ENCODE measurements at regions not wholly inside any gene's neighbourhood (a gene's known extent, or its start where the extent isn't known, plus 50 kb on each side); places are given as distances from the start of the nearest gene placed in this dataset.
"Not testable (repeated sequence)": the region's sequence is repeated elsewhere in the genome, so short reads cannot be mapped to it uniquely, and the experiment has no call there.

GRCh38 chr14:104304451-104305351 is 166.3 kb downstream of the KIF26A start:
- no peak for DNase-seq (ENCODE audit: low spot score)

GRCh38 chr14:104305511-104306449 is 167.4 kb downstream of the KIF26A start:
- no peak for DNase-seq (ENCODE audit: low spot score)

DNA sequence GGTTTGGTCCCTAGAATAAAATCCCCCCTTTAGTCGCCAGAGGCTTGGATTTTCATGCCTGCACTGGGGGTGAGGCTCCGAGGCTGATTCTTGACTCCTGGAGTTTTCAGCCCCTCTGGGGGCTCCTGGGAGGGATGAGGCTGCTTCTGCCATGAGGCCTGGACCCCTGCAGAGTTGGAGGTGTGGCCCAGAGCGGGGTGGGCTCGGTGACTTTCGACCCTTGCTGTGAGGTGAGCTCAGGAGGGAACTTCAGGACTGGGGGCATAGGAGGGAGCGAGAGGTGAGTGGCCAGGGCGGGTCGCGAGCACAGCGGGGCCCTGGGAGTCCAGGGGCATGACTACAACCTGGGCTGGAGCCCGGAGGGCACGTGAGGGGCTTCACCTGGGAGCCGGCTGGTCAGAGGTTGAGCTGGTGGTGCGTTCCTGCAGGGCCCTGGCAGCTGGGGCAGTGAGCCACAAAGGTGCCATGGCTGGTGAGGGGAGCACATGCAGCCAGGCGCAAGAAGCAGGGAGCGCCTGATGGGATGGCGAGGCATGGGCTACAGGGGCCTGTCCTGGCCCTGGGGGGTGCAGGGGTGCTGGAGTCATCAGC is 168.2 kb downstream of the KIF26A start:
- DNase-seq (ENCODE audit: low spot score), result no peak

- no peak for DNase-seq (ENCODE audit: low spot score)
These were observed 168.8 kb downstream of the KIF26A start for GRCh38 chr14:104307246-104307626.

GRCh38 chr14:104307627-104308401 is 169.4 kb downstream of the KIF26A start:
- DNase-seq (ENCODE audit: low spot score), result no peak

- DNase-seq (ENCODE audit: low spot score), result not testable (repeated sequence)
These were observed 170.1 kb downstream of the KIF26A start for GRCh38 chr14:104308534-104308933.

GRCh38 chr14:104309657-104310369 is 171.4 kb downstream of the KIF26A start:
- no peak for DNase-seq (ENCODE audit: low spot score)

DNA sequence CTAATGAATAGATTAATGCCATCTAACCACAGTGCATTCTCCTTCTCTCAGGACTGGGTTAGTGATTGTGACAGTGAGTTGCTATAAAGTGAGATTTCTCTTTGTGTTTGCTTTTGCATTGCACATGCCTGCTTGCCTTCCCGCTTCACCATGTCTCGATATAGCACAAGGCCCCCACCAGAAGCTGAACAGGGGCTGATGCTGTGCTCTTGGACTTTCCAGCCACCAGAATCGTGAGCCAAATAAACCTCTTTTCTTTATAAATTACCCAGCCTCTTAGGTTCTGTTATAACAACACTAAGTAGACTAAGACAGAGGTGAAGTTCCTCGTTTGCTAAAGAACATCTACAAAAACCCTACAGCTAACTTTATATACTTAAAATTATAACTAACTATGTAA is 173.0 kb downstream of the KIF26A start:
- no peak for DNase-seq (ENCODE audit: low spot score)

- no peak for DNase-seq (ENCODE audit: low spot score)
These were observed 175.3 kb downstream of the KIF26A start for GRCh38 chr14:104313674-104314073.

GRCh38 chr14:104314251-104314941 is 176.0 kb downstream of the KIF26A start:
- no peak for DNase-seq (ENCODE audit: low spot score)

- DNase-seq (ENCODE audit: low spot score), result no peak
These were observed 176.8 kb downstream of the KIF26A start for GRCh38 chr14:104315169-104315568.

- no peak for DNase-seq (ENCODE audit: low spot score)
These were observed 177.2 kb downstream of the KIF26A start for GRCh38 chr14:104315625-104316024.

GRCh38 chr14:104316121-104316722 is 177.8 kb downstream of the KIF26A start:
- no peak for DNase-seq (ENCODE audit: low spot score)

- DNase-seq (ENCODE audit: low spot score), result no peak
These were observed 178.5 kb downstream of the KIF26A start for GRCh38 chr14:104316723-104317491.

DNA sequence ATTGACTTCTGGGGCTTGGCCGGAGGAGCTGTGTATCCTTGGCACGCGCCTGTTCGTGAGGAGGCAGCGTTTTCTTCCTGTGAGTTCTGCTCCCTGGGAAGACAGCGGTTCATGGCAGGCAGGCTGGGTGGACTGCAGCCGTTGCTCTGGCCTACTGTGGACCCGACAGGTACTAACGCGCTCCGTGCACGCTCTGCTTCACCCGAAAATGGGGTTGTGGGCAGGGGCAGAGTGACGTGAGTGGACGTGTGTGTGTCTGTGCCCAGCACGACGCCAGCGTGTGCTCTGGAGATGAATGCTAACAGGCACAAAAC is 179.1 kb downstream of the KIF26A start:
- no peak for DNase-seq (ENCODE audit: low spot score)

DNA sequence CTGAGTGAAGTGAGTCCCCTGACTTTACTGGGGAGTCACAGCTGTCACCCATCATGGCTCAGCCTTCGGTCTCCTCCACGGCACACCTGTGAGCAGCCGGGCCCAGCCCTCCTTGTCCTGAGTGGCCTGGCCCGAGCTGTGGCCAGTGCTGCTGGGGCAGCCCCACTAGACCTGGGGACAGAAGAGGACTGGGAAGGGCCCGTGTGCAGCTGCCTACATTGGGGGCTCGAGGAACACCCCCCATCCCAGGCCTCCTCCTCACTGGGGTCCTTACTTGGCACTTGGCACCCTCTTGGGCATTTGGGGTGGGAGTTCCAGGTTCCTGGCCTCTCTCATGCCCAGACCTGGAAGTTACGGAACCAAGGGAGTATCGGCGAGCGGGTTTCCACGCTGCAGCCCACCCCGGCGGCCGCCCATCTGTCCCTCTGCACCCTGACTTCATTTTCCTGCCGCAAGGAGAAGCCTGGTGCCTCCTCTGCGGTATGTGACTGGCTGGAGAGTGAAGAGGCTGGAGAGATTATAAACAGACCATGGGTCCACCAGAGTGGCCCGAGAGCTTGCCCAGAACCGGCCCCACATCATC is 179.7 kb downstream of the KIF26A start:
- DNase-seq (ENCODE audit: low spot score), result no peak

- no peak for DNase-seq (ENCODE audit: low spot score)
These were observed 180.4 kb downstream of the KIF26A start for GRCh38 chr14:104318558-104319490.
